K562 (cell line): ENCODE measurements at regions not wholly inside any gene's neighbourhood (a gene's known extent, or its start where the extent isn't known, plus 50 kb on each side); places are given as distances from the start of the nearest gene placed in this dataset.

Source experiments
- ATF3 ChIP-seq, 2 experiments: fragments of 450-650 bp in 1 of 2; sonication (generic) in 1 of 2; formaldehyde crosslinking in 1 of 2; IDR thresholded peaks in 1 of 2; conservative IDR thresholded peaks in 1 of 2; 2 replicates each; pipeline versions ENCODE4 v1.6.1 to v1.8.1; 2016 to 2023; ENCODE audit warnings: mild to moderate bottlenecking in 2 of 2, moderate library complexity in 2 of 2, inconsistent platforms in 1 of 2, missing genetic modification reagents in 1 of 2
- MBD2 ChIP-seq: sonication (generic); IDR thresholded peaks from 2 replicates; pipeline ENCODE4 v1.6.1; 2016; ENCODE audit warnings: low read depth, borderline replicate concordance
- ZKSCAN3 ChIP-seq: fragments of 250-450 bp; sonication (Bioruptor Pico); IDR thresholded peaks from 2 replicates; pipeline ENCODE4 v1.4.0; 2020
- TF ChIP-seq, protein P1 (sequence below), 2 experiments: fragments of 450-650 bp; conservative IDR thresholded peaks; 2 replicates each; pipeline ENCODE4 v1.6.1; 2017; ENCODE audit warnings: mild to moderate bottlenecking in 2 of 2, moderate library complexity in 2 of 2
- TF ChIP-seq, protein P2 (sequence below), 2 experiments: fragments of 150-350 bp in 1 of 2; IDR thresholded peaks; 2 replicates each; pipeline ENCODE4 v1.6.1; 2012 to 2016; ENCODE audit warnings: low read depth in 2 of 2, low read length in 2 of 2, mild to moderate bottlenecking in 1 of 2, moderate library complexity in 1 of 2
- TF ChIP-seq, protein P3 (sequence below): fragments of 450-650 bp; IDR thresholded peaks from 2 replicates; pipeline ENCODE4 v1.6.1; 2018; ENCODE audit not compliant: partially characterized antibody

- TF ChIP-seq, protein P1, sequence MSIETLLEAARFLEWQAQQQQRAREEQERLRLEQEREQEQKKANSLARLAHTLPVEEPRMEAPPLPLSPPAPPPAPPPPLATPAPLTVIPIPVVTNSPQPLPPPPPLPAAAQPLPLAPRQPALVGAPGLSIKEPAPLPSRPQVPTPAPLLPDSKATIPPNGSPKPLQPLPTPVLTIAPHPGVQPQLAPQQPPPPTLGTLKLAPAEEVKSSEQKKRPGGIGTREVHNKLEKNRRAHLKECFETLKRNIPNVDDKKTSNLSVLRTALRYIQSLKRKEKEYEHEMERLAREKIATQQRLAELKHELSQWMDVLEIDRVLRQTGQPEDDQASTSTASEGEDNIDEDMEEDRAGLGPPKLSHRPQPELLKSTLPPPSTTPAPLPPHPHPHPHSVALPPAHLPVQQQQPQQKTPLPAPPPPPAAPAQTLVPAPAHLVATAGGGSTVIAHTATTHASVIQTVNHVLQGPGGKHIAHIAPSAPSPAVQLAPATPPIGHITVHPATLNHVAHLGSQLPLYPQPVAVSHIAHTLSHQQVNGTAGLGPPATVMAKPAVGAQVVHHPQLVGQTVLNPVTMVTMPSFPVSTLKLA (conservative IDR thresholded peaks at IDR 0.05), result no peak
- TF ChIP-seq MBD2, result no peak
- TF ChIP-seq, protein P2, sequence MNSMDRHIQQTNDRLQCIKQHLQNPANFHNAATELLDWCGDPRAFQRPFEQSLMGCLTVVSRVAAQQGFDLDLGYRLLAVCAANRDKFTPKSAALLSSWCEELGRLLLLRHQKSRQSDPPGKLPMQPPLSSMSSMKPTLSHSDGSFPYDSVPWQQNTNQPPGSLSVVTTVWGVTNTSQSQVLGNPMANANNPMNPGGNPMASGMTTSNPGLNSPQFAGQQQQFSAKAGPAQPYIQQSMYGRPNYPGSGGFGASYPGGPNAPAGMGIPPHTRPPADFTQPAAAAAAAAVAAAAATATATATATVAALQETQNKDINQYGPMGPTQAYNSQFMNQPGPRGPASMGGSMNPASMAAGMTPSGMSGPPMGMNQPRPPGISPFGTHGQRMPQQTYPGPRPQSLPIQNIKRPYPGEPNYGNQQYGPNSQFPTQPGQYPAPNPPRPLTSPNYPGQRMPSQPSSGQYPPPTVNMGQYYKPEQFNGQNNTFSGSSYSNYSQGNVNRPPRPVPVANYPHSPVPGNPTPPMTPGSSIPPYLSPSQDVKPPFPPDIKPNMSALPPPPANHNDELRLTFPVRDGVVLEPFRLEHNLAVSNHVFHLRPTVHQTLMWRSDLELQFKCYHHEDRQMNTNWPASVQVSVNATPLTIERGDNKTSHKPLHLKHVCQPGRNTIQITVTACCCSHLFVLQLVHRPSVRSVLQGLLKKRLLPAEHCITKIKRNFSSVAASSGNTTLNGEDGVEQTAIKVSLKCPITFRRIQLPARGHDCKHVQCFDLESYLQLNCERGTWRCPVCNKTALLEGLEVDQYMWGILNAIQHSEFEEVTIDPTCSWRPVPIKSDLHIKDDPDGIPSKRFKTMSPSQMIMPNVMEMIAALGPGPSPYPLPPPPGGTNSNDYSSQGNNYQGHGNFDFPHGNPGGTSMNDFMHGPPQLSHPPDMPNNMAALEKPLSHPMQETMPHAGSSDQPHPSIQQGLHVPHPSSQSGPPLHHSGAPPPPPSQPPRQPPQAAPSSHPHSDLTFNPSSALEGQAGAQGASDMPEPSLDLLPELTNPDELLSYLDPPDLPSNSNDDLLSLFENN (IDR thresholded peaks at IDR 0.05; ENCODE audit: low read depth in 2 of 2, low read length in 2 of 2), result no peak
- TF ChIP-seq, protein P3, sequence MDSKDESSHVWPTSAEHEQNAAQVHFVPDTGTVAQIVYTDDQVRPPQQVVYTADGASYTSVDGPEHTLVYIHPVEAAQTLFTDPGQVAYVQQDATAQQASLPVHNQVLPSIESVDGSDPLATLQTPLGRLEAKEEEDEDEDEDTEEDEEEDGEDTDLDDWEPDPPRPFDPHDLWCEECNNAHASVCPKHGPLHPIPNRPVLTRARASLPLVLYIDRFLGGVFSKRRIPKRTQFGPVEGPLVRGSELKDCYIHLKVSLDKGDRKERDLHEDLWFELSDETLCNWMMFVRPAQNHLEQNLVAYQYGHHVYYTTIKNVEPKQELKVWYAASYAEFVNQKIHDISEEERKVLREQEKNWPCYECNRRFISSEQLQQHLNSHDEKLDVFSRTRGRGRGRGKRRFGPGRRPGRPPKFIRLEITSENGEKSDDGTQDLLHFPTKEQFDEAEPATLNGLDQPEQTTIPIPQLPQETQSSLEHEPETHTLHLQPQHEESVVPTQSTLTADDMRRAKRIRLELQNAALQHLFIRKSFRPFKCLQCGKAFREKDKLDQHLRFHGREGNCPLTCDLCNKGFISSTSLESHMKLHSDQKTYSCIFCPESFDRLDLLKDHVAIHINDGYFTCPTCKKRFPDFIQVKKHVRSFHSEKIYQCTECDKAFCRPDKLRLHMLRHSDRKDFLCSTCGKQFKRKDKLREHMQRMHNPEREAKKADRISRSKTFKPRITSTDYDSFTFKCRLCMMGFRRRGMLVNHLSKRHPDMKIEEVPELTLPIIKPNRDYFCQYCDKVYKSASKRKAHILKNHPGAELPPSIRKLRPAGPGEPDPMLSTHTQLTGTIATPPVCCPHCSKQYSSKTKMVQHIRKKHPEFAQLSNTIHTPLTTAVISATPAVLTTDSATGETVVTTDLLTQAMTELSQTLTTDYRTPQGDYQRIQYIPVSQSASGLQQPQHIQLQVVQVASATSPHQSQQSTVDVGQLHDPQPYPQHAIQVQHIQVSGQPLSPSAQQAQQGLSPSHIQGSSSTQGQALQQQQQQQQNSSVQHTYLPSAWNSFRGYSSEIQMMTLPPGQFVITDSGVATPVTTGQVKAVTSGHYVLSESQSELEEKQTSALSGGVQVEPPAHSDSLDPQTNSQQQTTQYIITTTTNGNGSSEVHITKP, result no peak
- no peak for TF ChIP-seq ATF3 (IDR thresholded peaks at IDR 0.05)
- no peak for TF ChIP-seq ATF3 (CRISPR knock-in tag; conservative IDR thresholded peaks at IDR 0.05)
- TF ChIP-seq ZKSCAN3 (CRISPR knock-in tag), result no peak
Observed at GRCh38 chr2:104025295-104025694, 828.6 kb upstream of the POU3F3 start (continued).
